ENCODE measurements at regions not wholly inside any gene's neighbourhood (a gene's known extent, or its start where the extent isn't known, plus 50 kb on each side); places are given as distances from the start of the nearest gene placed in this dataset.

DNA sequence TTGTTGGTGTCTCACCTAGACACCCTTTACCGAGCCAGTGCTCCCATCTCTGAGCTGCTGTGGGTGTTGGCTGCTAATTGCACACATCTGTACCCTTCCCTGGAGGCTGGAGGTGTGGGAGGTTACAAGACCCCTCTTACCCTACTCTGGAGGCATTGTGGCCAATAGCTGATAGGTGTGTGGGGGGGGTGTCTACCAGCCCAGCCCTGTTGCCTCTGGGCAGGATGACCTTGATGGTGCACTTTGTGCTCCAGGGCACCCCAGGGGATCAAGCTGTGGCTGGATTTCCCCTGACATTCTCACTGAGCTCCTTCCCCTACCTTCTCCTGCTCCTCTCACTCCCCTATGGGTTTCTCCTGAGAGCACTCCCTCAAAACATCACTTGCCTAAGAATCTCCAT lies 104.7 kb upstream of the ADPGK start:
- H3K27ac ChIP-seq: no peak overlapping the region
- TF ChIP-seq, protein P1, sequence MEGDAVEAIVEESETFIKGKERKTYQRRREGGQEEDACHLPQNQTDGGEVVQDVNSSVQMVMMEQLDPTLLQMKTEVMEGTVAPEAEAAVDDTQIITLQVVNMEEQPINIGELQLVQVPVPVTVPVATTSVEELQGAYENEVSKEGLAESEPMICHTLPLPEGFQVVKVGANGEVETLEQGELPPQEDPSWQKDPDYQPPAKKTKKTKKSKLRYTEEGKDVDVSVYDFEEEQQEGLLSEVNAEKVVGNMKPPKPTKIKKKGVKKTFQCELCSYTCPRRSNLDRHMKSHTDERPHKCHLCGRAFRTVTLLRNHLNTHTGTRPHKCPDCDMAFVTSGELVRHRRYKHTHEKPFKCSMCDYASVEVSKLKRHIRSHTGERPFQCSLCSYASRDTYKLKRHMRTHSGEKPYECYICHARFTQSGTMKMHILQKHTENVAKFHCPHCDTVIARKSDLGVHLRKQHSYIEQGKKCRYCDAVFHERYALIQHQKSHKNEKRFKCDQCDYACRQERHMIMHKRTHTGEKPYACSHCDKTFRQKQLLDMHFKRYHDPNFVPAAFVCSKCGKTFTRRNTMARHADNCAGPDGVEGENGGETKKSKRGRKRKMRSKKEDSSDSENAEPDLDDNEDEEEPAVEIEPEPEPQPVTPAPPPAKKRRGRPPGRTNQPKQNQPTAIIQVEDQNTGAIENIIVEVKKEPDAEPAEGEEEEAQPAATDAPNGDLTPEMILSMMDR (IDR thresholded peaks at IDR 0.05): no peak
- DNase-seq (no peak), ATAC-seq (no peak)
- peaks cover 0 to 1% of the 10 kb centered on the region in 2 donors for H3K9me3 ChIP-seq
- intact Hi-C loops (cut with DNase I): no loop called here
- no peaks in the 10 kb centered on the region for H3K27me3 ChIP-seq
- no peak overlapping the region for H3K4me3 ChIP-seq
- H3K36me3 ChIP-seq: no peaks in the 10 kb centered on the region
- no peaks in the 10 kb centered on the region for H3K4me1 ChIP-seq

DNA sequence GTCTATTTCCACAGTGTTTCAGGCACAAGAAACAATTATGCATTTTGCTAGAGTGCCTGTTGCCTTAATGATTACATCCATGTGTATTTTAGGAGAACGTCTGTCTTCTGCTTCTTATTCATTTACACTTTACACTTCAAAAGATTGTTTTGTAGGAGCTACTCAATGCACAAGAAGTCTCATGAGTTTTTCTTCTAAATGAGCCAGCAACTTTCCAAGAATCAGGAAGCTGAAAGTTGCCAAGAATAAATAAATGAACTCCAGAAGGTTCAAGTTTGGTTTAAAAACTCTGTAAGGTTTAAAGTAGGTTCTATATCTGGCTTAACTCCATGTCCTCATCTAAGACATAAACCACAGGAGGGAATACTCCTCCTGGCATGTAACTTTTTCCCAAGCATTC lies 103.8 kb upstream of the ADPGK start:
- DNase-seq (no peak), ATAC-seq (no peak)
- Histone ChIP-seq H3K4me1 (no peaks in the 10 kb centered on the region), H3K36me3 (no peaks in the 10 kb centered on the region), H3K27me3 (no peaks in the 10 kb centered on the region), H3K4me3 (no peak overlapping the region), H3K27ac (no peak overlapping the region), H3K9me3 (peaks cover 0 to 6% of the 10 kb centered on the region in 2 donors)
- TF ChIP-seq, protein P1 (IDR thresholded peaks at IDR 0.05): no peak
- intact Hi-C loops (cut with DNase I): no loop called here

DNA sequence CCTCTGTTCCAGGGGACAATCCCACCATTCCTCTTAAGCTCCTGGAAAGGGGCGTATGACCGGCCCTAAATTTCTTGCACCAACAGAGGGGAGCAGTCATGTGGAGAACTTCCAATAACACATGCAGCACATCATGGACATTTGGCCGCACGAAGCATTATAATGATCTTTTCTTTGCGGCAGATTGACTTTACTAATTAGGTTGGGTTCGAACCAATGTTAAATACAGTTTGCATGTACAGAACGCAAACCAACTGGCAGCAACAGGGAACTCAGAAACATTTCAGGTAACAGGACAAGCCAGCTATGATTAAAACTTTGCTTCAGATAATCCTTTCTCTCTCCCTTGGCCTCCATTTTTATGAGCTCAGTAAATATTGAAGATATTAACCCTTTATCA lies 100.8 kb upstream of the ADPGK start:
- H3K4me1 ChIP-seq: no peaks in the 10 kb centered on the region
- DNase-seq (no peak), ATAC-seq (no peak)
- no peaks in the 10 kb centered on the region for H3K27me3 ChIP-seq
- H3K27ac ChIP-seq: no peak overlapping the region
- peaks cover 0 to 16% of the 10 kb centered on the region in 2 donors for H3K9me3 ChIP-seq
- H3K36me3 ChIP-seq: no peaks in the 10 kb centered on the region
- TF ChIP-seq, protein P1 (IDR thresholded peaks at IDR 0.05): no peak
- no peak overlapping the region for H3K4me3 ChIP-seq
- intact Hi-C loops (cut with DNase I): no loop called here

DNA sequence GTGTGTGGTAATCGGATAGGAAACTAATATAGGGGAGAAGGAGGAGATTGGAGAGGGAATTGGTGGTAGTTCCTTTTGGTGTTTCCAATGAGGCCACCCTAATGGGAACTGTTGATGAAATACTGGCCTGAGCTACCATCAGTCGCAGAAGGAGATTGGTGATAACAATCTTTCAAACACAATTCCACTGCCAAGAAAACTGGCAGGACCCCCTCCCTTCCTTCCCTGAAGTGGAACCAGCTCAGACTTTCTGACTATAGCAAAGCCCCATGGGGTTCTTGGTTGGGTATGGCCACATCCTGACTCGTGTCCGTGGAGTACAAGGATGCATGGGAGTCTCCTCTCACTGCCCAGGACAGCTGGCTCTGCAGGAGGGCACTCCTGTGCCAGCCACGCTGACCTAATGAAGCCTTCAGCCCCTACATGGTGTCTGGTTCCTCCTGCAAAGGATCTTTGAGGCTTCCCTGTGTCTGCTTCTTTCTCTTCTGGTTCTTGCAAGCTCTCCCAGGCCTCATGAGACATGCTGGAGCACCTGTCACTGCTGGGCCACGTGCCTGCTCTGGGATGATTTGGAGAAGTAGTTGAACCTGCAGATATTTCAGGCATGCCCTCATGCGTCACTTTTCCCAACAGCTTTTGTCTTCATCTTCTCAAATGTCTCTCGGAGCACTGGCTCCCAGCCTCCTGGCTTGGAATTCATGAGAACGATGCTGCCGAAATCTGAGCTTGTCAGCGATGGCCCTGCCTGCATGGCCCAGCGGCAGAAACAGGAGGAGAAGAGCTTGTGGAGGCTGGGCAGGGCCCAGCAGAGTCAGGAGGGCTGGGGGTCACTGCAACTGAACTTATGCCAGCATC lies 90.0 kb upstream of the ADPGK start:
- intact Hi-C loops (cut with DNase I): no loop called here
- H3K27me3 ChIP-seq: no peaks in the 10 kb centered on the region
- no peaks in the 10 kb centered on the region for H3K36me3 ChIP-seq
- H3K4me1 ChIP-seq: no peaks in the 10 kb centered on the region
- DNase-seq (no peak), ATAC-seq (no peak)
- TF ChIP-seq, protein P1 (IDR thresholded peaks at IDR 0.05): no peak
- H3K9me3 ChIP-seq: no peaks in the 10 kb centered on the region
- no peak overlapping the region for H3K4me3 ChIP-seq
- H3K27ac ChIP-seq: no peak overlapping the region

DNA sequence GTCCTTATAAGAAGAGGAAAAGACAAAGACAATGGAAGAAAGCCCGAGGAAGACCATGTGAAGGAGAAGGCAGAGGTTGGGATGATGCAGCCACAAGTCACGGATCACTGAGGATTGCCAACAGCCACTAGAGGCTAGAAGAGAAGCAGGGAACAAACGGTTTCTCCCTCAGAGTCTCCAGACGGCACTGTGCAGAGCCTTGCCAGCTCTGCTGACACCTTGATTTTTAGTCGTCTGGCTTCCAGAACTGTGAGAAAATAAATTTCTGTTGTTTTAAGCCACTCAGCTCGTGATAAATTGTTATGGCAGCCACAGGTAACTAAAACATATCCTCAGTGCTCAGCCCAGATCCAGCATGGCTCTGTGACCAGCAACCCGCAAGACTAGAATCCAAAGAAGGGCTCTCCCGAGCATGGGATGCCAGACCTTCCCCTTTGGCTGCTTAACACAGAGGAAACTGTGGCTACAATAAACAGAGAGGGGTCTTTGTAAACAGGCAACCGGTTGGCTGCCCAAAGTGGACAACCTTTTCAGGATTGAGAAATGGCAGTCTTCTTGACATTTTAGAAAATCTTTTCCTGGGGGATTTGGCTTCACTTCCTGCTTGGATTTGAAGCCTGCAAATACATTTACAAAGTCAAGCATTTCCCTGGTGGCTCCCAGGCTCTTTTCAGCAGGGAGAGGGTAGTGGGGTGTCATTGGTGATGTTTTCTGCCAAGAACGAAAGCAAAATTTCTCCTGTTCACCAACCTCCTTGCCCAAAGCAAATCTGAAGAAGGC lies 88.7 kb upstream of the ADPGK start:
- Histone ChIP-seq H3K27me3 (no peaks in the 10 kb centered on the region), H3K27ac (no peak overlapping the region), H3K4me1 (no peaks in the 10 kb centered on the region), H3K4me3 (no peak overlapping the region), H3K9me3 (no peaks in the 10 kb centered on the region), H3K36me3 (no peaks in the 10 kb centered on the region)
- DNase-seq (no peak), ATAC-seq (no peak)
- intact Hi-C loops (cut with DNase I): no loop called here
- TF ChIP-seq, protein P1 (IDR thresholded peaks at IDR 0.05): no peak
